ENCODE measurements at regions not wholly inside any gene's neighbourhood (a gene's known extent, or its start where the extent isn't known, plus 50 kb on each side); places are given as distances from the start of the nearest gene placed in this dataset.

DNA sequence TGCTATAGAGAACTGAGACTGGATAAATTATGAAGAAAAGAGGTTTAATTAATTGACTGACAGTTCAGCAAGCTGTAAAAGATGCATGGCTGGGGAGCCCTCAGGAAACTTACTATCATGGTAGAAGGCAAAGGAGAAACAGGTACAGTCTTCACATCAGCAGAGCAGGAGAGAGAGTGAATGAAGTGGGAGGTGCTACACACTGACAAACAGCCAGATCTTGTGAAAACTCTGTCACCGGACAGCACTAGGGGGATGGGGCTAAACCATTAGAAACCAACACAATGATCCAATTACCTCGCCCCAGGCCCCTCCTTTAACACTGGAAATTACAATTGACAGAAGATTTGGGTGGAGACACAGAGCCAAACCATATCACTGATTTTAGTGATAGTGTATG, 682.4 kb downstream of the SLC16A7 start:
- no peak overlapping the region for H3K9ac ChIP-seq (ENCODE audit: low read length)
- H3K4me3 ChIP-seq (ENCODE audit: low read length) = no peak overlapping the region
- H3K4me1 ChIP-seq (ENCODE audit: control insufficient read depth, insufficient read depth, low read length) = no peaks in the 10 kb centered on the region
- no peaks in the 10 kb centered on the region for H3K27me3 ChIP-seq (ENCODE audit: control insufficient read depth, insufficient read depth, low read length)
- no peak overlapping the region for H3K27ac ChIP-seq (ENCODE audit: low read depth, low read length)
- H3K36me3 ChIP-seq (ENCODE audit: control insufficient read depth, insufficient read depth, low read length) = no peaks in the 10 kb centered on the region

DNA sequence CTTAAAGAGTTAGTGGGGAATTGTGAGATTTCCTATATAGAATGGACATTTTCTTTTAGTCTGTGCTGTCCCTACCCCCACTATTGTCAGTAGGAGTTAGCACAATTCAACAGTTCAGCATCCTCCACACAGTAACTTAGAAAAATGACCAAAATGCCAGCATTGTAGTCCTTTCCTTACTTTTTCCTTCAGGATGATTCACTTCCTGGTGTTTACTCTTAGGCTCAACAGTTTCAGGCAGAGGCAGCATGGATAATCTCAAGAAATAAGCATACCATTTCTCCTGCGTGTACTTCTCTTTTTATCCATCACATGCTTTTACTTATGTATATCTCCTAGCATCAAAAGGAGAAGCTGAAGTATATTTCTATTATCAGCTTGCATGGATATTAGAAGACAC, 683.4 kb downstream of the SLC16A7 start:
- H3K36me3 ChIP-seq (ENCODE audit: control insufficient read depth, insufficient read depth, low read length) = no peaks in the 10 kb centered on the region
- H3K4me3 ChIP-seq (ENCODE audit: low read length) = no peak overlapping the region
- no peaks in the 10 kb centered on the region for H3K4me1 ChIP-seq (ENCODE audit: control insufficient read depth, insufficient read depth, low read length)
- H3K27ac ChIP-seq (ENCODE audit: low read depth, low read length) = no peak overlapping the region
- H3K9ac ChIP-seq (ENCODE audit: low read length) = no peak overlapping the region
- no peaks in the 10 kb centered on the region for H3K27me3 ChIP-seq (ENCODE audit: control insufficient read depth, insufficient read depth, low read length)

DNA sequence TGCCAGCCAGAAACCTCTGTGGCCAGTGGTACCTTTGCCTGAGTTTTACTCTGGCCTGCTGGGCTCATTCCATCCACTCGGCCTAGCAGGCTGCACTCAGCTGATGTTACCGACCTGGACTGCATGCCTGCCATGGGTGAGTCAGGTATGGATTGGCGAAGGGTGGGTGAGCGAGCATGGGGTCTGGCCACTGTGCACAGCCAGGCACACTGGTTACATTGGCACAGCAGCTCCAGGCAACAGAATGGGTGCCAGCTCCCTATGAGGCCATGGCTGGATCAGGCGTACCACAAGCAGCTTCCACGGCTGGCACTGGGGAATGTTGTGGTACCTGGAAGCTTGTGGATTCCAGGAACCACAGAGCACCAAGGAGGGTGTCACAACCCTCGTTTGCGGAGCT, 685.7 kb downstream of the SLC16A7 start:
- no peak overlapping the region for H3K27ac ChIP-seq (ENCODE audit: low read depth, low read length)
- no peaks in the 10 kb centered on the region for H3K36me3 ChIP-seq (ENCODE audit: control insufficient read depth, insufficient read depth, low read length)
- H3K4me1 ChIP-seq (ENCODE audit: control insufficient read depth, insufficient read depth, low read length) = no peaks in the 10 kb centered on the region
- no peak overlapping the region for H3K9ac ChIP-seq (ENCODE audit: low read length)
- no peak overlapping the region for H3K4me3 ChIP-seq (ENCODE audit: low read length)
- no peaks in the 10 kb centered on the region for H3K27me3 ChIP-seq (ENCODE audit: control insufficient read depth, insufficient read depth, low read length)

DNA sequence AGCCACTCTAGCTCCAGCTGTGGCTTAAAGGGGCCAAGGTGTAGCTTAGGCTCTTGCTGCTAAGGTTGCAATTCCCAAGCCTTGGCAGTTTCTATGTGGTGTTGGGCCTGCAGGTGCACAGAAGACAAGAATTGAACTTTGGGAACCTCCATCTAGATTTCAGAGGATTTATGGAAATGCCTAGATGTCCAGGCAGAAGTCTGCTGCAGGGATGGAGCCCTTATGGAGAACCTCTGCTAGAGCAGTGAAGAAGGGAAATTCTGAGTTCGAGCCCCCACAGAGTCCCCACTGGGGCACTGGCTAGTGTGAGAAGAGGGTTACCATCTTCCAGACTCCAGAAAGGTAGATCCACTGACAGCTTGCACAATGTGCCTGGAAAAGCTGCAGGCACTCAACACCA, 694.7 kb downstream of the SLC16A7 start:
- Histone ChIP-seq H3K36me3 (ENCODE audit: control insufficient read depth, insufficient read depth, low read length) (no peaks in the 10 kb centered on the region), H3K27ac (ENCODE audit: low read depth, low read length) (no peak overlapping the region), H3K4me3 (ENCODE audit: low read length) (no peak overlapping the region), H3K4me1 (ENCODE audit: control insufficient read depth, insufficient read depth, low read length) (no peaks in the 10 kb centered on the region), H3K27me3 (ENCODE audit: control insufficient read depth, insufficient read depth, low read length) (no peaks in the 10 kb centered on the region), H3K9ac (ENCODE audit: low read length) (no peak overlapping the region)

DNA sequence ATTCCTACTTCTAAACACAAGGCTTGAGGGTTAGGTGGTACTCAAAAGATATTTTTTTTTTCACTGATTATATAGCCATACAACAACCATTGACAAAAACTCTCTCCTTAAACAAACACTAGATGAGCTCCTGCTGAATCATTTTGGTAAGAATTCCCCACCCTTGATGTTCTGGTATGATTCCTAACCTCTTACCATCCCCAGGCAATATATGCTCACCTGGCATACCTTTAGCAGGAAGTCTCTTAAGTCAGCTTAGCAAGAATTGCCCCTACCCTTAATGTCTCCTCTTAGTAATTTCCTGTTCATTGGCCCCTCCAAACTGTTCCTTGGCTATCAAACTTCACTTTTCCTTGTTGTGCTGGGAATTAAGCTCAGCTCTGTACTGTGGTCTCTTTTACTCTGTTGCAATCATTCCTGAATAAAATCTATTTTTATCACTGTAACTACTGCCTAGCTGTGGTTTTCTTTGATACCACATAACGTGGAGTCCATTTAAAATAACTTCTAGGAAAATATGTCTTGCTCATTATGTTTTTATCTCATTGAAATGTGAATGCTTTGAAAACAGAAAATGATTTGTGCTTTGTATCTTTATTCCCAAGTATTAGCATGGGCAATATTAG, 712.6 kb downstream of the SLC16A7 start:
- Histone ChIP-seq H3K4me3 (ENCODE audit: low read length) (no peak overlapping the region), H3K9ac (ENCODE audit: low read length) (no peak overlapping the region), H3K4me1 (ENCODE audit: control insufficient read depth, insufficient read depth, low read length) (no peaks in the 10 kb centered on the region), H3K27me3 (ENCODE audit: control insufficient read depth, insufficient read depth, low read length) (no peaks in the 10 kb centered on the region), H3K27ac (ENCODE audit: low read depth, low read length) (no peak overlapping the region), H3K36me3 (ENCODE audit: control insufficient read depth, insufficient read depth, low read length) (no peaks in the 10 kb centered on the region)

DNA sequence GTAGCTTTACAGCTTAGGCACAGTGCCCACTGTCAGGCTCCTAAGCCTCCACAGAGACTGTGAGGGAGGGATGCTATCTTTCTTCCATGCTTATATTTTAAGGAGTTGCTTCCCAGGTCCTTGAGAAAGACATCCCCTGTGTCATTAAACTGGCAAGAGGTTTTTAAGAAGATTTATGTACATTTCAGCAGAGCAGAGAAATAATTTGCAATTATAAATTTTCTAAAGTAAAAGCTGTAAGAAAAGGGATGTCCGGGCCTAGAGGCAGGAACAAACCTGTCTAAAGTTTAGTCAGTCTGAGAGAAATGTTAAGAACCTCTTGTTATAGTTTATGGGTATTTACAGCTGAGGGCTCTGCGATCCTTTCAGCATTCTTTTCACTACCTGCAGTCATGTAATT, 716.1 kb downstream of the SLC16A7 start:
- Histone ChIP-seq H3K9ac (ENCODE audit: low read length) (no peak overlapping the region), H3K27ac (ENCODE audit: low read depth, low read length) (no peak overlapping the region), H3K36me3 (ENCODE audit: control insufficient read depth, insufficient read depth, low read length) (no peaks in the 10 kb centered on the region), H3K27me3 (ENCODE audit: control insufficient read depth, insufficient read depth, low read length) (no peaks in the 10 kb centered on the region), H3K4me1 (ENCODE audit: control insufficient read depth, insufficient read depth, low read length) (no peaks in the 10 kb centered on the region), H3K4me3 (ENCODE audit: low read length) (no peak overlapping the region)

DNA sequence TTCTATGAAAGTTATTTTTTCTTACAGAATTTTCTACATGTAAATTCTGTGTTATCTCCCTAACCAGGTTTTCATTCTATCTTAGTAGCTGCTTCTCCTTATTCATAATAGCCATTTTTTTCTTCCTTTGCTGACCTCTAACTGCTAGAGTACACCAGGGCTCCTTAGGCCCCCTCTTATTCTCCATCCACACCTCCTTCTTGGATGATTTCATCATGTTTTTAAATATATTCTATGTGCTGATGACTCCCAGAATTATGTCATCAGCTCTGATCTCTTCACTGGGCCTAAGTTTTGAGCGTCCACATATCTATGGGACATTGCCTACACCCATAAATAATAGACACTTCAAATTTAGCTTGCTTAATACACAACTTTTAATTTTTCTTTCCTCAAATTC, 721.5 kb downstream of the SLC16A7 start:
- no peaks in the 10 kb centered on the region for H3K36me3 ChIP-seq (ENCODE audit: control insufficient read depth, insufficient read depth, low read length)
- H3K27me3 ChIP-seq (ENCODE audit: control insufficient read depth, insufficient read depth, low read length) = no peaks in the 10 kb centered on the region
- no peaks in the 10 kb centered on the region for H3K4me1 ChIP-seq (ENCODE audit: control insufficient read depth, insufficient read depth, low read length)
- H3K27ac ChIP-seq (ENCODE audit: low read depth, low read length) = no peak overlapping the region
- H3K9ac ChIP-seq (ENCODE audit: low read length) = no peak overlapping the region
- H3K4me3 ChIP-seq (ENCODE audit: low read length) = no peak overlapping the region

DNA sequence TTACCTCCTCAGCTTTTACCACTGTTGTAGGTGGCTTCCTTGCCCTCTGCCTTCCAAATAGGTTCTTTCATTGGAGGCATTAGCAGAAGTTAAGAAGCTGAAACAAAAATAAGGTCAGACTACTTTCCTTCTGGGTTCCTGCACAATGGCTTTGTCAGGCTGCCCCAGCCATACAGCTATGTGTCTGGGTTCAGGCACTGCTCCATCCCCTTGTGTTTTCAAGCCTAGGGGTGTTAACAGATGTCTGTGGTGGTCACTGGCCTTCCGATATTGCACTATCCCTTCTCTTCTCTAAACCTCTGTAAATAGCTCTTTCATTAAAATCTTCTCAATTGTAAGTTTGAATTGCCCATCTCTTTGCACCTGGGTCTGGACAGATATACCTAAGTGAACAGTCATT, 728.9 kb downstream of the SLC16A7 start:
- Histone ChIP-seq H3K27me3 (ENCODE audit: control insufficient read depth, insufficient read depth, low read length) (no peaks in the 10 kb centered on the region), H3K4me1 (ENCODE audit: control insufficient read depth, insufficient read depth, low read length) (no peaks in the 10 kb centered on the region), H3K27ac (ENCODE audit: low read depth, low read length) (no peak overlapping the region), H3K36me3 (ENCODE audit: control insufficient read depth, insufficient read depth, low read length) (no peaks in the 10 kb centered on the region), H3K9ac (ENCODE audit: low read length) (no peak overlapping the region), H3K4me3 (ENCODE audit: low read length) (no peak overlapping the region)

DNA sequence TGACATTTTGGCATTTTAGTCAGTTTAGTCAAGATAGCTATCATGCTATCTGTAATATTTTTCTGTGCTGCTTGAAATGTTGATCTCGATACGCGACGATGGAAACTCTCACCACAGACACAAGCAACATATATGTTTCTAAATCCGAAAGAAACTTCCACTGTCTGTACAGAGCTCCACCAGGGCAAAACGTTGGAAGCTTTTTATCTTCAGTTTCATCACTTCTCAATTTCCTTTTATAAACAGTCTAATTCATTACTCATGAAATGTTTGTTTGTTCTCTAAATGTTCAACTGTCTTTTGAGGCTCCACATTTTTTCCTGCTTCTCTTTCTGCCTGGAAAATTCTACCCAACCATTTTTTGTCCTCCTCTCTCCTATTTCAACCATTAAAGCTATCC, 737.6 kb downstream of the SLC16A7 start:
- Histone ChIP-seq H3K9ac (ENCODE audit: low read length) (no peak overlapping the region), H3K27me3 (ENCODE audit: control insufficient read depth, insufficient read depth, low read length) (no peaks in the 10 kb centered on the region), H3K36me3 (ENCODE audit: control insufficient read depth, insufficient read depth, low read length) (no peaks in the 10 kb centered on the region), H3K4me3 (ENCODE audit: low read length) (no peak overlapping the region), H3K4me1 (ENCODE audit: control insufficient read depth, insufficient read depth, low read length) (no peaks in the 10 kb centered on the region), H3K27ac (ENCODE audit: low read depth, low read length) (no peak overlapping the region)

DNA sequence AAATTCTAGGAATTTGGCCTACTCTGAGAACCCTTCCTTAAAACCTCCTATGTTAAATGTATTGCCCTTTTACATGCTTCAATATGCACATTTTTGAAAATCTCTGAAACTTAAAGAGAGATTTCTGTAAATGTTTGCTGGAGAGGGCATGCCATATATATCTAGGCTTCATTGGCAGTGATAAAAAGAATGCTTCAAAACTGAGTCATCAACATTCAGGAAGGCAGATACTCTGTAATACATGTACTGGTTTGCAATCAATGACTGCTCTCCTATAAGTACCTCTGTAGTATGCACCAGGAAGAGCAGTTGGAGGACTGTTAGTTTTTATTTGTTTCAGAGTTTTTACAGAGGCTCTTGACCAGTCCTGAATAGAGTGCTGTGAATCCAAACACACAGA, 739.9 kb downstream of the SLC16A7 start:
- Histone ChIP-seq H3K9ac (ENCODE audit: low read length) (no peak overlapping the region), H3K36me3 (ENCODE audit: control insufficient read depth, insufficient read depth, low read length) (no peaks in the 10 kb centered on the region), H3K27me3 (ENCODE audit: control insufficient read depth, insufficient read depth, low read length) (no peaks in the 10 kb centered on the region), H3K27ac (ENCODE audit: low read depth, low read length) (no peak overlapping the region), H3K4me1 (ENCODE audit: control insufficient read depth, insufficient read depth, low read length) (no peaks in the 10 kb centered on the region), H3K4me3 (ENCODE audit: low read length) (no peak overlapping the region)

DNA sequence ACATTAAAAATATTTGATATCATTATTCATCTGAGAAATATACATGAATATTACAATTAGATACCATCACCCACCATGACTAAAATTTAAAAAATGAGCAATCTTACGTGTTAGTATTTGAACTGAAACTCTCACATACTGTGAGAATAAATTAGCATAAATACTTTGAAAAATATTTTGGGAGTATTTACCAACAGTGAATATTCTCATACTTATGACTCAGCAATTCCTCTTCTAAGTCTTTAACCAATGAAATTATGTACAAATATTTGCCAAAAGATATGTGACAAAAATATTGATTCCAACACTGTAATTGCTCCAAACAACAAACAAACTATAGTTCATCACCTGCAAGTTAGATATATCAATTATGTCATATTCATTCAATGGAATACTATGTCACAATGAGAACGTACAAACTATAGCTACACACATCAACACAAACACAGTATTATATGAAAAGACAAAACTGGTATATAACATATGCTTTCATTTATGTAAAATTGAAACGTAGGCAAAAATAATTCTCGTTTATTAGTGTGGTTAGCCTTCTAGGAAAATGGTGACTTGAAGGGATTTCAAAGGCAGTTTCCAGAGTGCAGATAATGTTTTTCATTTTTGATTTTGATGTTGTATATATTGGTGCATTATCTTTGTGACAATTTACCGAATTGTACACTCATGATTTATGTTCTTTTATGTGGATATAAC, 742.2 kb downstream of the SLC16A7 start:
- no peak overlapping the region for H3K27ac ChIP-seq (ENCODE audit: low read depth, low read length)
- no peaks in the 10 kb centered on the region for H3K36me3 ChIP-seq (ENCODE audit: control insufficient read depth, insufficient read depth, low read length)
- H3K4me3 ChIP-seq (ENCODE audit: low read length) = no peak overlapping the region
- H3K9ac ChIP-seq (ENCODE audit: low read length) = no peak overlapping the region
- H3K4me1 ChIP-seq (ENCODE audit: control insufficient read depth, insufficient read depth, low read length) = no peaks in the 10 kb centered on the region
- H3K27me3 ChIP-seq (ENCODE audit: control insufficient read depth, insufficient read depth, low read length) = no peaks in the 10 kb centered on the region

DNA sequence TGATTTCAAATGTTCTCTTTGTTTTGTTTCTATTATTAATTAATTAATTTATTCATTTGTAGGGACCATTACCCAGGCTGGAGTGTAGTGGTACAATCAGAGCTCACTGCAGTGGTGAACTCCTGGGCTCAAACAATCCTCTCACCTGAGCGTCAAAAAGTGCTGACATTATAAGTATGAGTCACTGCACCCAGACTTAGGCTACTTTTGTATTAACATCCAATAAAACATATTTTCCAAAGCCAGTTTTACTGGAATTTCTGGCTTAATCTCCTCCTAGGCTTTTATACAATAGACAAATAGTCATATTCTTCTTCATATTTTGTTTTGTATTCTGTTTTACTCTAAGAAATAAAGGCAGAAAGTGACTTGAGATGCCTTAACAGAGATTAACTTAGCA, 749.6 kb downstream of the SLC16A7 start:
- Histone ChIP-seq H3K27ac (ENCODE audit: low read depth, low read length) (no peak overlapping the region), H3K4me3 (ENCODE audit: low read length) (no peak overlapping the region), H3K36me3 (ENCODE audit: control insufficient read depth, insufficient read depth, low read length) (no peaks in the 10 kb centered on the region), H3K9ac (ENCODE audit: low read length) (no peak overlapping the region), H3K4me1 (ENCODE audit: control insufficient read depth, insufficient read depth, low read length) (no peaks in the 10 kb centered on the region), H3K27me3 (ENCODE audit: control insufficient read depth, insufficient read depth, low read length) (no peaks in the 10 kb centered on the region)
